K562 (cell line): ENCODE measurements at regions not wholly inside any gene's neighbourhood (a gene's known extent, or its start where the extent isn't known, plus 50 kb on each side); places are given as distances from the start of the nearest gene placed in this dataset.

Experiments used
- ATAC-seq: fragments of 200-7000 bp; cut with Tn5 transposase; 3 replicates; pipeline ENCODE4 v1.9.1; 2020; ENCODE audit warnings: moderate library complexity
- BruUV-seq: library from RNA; stranded (reverse); fragments of 400-500 nt; replicated peaks from 2 replicates; lab custom pipeline; 2021; lab: Mats Ljungman, UMichigan
- CTCF ChIA-PET: fragments of 300-600 bp; formaldehyde crosslinking; extraction: SDS; loops from one replicate; lab custom pipeline; 2021; ENCODE audit warnings: low intra/inter-chr PET ratio; lab: Yijun Ruan, JAX
- POLR2A ChIA-PET: fragments of 300-600, 350-650 bp; sonication (Branson Sonifier 250); formaldehyde crosslinking; extraction: SDS; loops from one replicate; lab custom pipeline; 2021; ENCODE audit warnings: antibody characterized with exemption, inconsistent platforms; lab: Yijun Ruan, JAX
- DNase-seq, 4 experiments: peaks; one replicate each; pipeline versions ENCODE4 v3.0.0 to v3.0.0-alpha.2; 2011 to 2018; ENCODE audit warnings: low spot score in 3 of 4, mixed read lengths in 3 of 4; ENCODE audit errors: extremely low read depth in 1 of 4
- FAIRE-seq: peaks from 2 replicates; lab custom pipeline; 2011; peaks lifted over from hg19 to GRCh38; lab: Jason Lieb, UNC
- H2AFZ ChIP-seq: 2 replicates; pipeline ENCODE4 v1.6.0; 2011; ENCODE audit warnings: low read depth, low read length, control low read depth, inconsistent platforms
- H3K27ac ChIP-seq: fragments of 200-600 bp; 3 replicates; pipeline ENCODE4 v1.8.0; 2011; ENCODE audit warnings: low read depth, mild to moderate bottlenecking, control low read depth, inconsistent platforms, low read length, moderate library complexity, mixed read lengths; ENCODE audit errors: extremely low read depth
- H3K27me3 ChIP-seq, 2 experiments: fragments of 300-600 bp in 1 of 2; 2 replicates in 1 of 2; 3 replicates in 1 of 2; pipeline versions ENCODE4 v1.6.0 to v1.8.0; 2011; ENCODE audit warnings: inconsistent platforms in 2 of 2, low read length in 2 of 2, mild to moderate bottlenecking in 1 of 2, mixed read lengths in 1 of 2, moderate library complexity in 1 of 2; ENCODE audit not compliant: control insufficient read depth in 2 of 2, insufficient read depth in 2 of 2
- H3K36me3 ChIP-seq: fragments of 300-600 bp; 3 replicates; pipeline ENCODE4 v1.8.0; 2011; ENCODE audit warnings: mild to moderate bottlenecking, low read length, inconsistent platforms; ENCODE audit not compliant: control insufficient read depth, insufficient read depth
- H3K4me1 ChIP-seq, 2 experiments: fragments of 200-600 bp in 1 of 2; replicated peaks in 1 of 2; 2 replicates in 1 of 2; 3 replicates in 1 of 2; pipeline versions ENCODE4 v1.5.1 to v1.8.0; 2011; ENCODE audit warnings: inconsistent platforms in 2 of 2, low read length in 2 of 2, mild to moderate bottlenecking in 1 of 2, mixed read lengths in 1 of 2, moderate library complexity in 1 of 2; ENCODE audit not compliant: control insufficient read depth in 2 of 2, insufficient read depth in 2 of 2
- H3K4me2 ChIP-seq: 2 replicates; pipeline ENCODE4 v1.6.1; 2011; ENCODE audit warnings: low read length, control low read depth, inconsistent platforms, mixed read lengths; ENCODE audit not compliant: insufficient read depth
- H3K4me3 ChIP-seq: fragments of 200-600 bp; sonication (generic), shearing (Covaris generic); 2 replicates; pipeline ENCODE4 v1.5.1; 2016; ENCODE audit warnings: control low read depth, inconsistent platforms
- H3K79me2 ChIP-seq: fragments of 200-600 bp; 3 replicates; pipeline ENCODE4 v1.8.0; 2011; ENCODE audit warnings: low read length, inconsistent platforms; ENCODE audit not compliant: control insufficient read depth, insufficient read depth
- H3K9ac ChIP-seq, 2 experiments: 2 replicates each; pipeline versions ENCODE4 v1.6.0 to v1.6.1; 2011; ENCODE audit warnings: low read depth in 2 of 2, low read length in 2 of 2, control low read depth in 1 of 2, inconsistent platforms in 1 of 2, mild to moderate bottlenecking in 1 of 2, mixed read lengths in 1 of 2; ENCODE audit not compliant: insufficient read depth in 1 of 2
- H3K9me1 ChIP-seq: one replicate; pipeline ENCODE4 v1.6.0; 2011; ENCODE audit warnings: inconsistent platforms, mild to moderate bottlenecking, low read length, moderate library complexity; ENCODE audit not compliant: control insufficient read depth, insufficient read depth
- H3K9me3 ChIP-seq: replicated peaks from 2 replicates; pipeline ENCODE4 v1.5.1; 2011; ENCODE audit warnings: low read depth, low read length, inconsistent platforms; ENCODE audit not compliant: control insufficient read depth, insufficient read depth
- H4K20me1 ChIP-seq: replicated peaks from 2 replicates; pipeline ENCODE4 v1.6.1; 2011; ENCODE audit warnings: low read length, inconsistent platforms, mixed read lengths; ENCODE audit not compliant: control insufficient read depth, insufficient read depth
- CHD4 ChIP-seq: fragments of 200-600 bp; sonication (generic); IDR thresholded peaks from 3 replicates; pipeline ENCODE4 v1.6.1; 2012; ENCODE audit warnings: low read depth, mild to moderate bottlenecking, mixed read lengths, low read length, inconsistent platforms; ENCODE audit not compliant: insufficient read depth, insufficient replicate concordance, poor library complexity, severe bottlenecking
- ELF2 ChIP-seq: fragments of 250-450 bp; sonication (Bioruptor Pico); IDR thresholded peaks from 2 replicates; pipeline ENCODE4 v1.5.0; 2021; ENCODE audit warnings: mild to moderate bottlenecking
- GABPB2 ChIP-seq: fragments of 250-450 bp; sonication (Bioruptor Pico); conservative IDR thresholded peaks from 2 replicates; pipeline ENCODE4 v1.5.1; 2021; ENCODE audit warnings: mild to moderate bottlenecking
- MCM2 ChIP-seq: fragments of 450-650 bp; IDR thresholded peaks from 2 replicates; pipeline ENCODE4 v1.6.1; 2017; ENCODE audit warnings: low read depth, mild to moderate bottlenecking
- NCOR1 ChIP-seq: fragments of 450-650 bp; IDR thresholded peaks from 2 replicates; pipeline ENCODE4 v1.6.1; 2016; ENCODE audit warnings: mild to moderate bottlenecking, moderate library complexity
- NR2F6 ChIP-seq: fragments of 450-650 bp; formaldehyde crosslinking; IDR thresholded peaks from 2 replicates; pipeline ENCODE4 v1.4.0; 2020; ENCODE audit warnings: mild to moderate bottlenecking
- POLR2A ChIP-seq: fragments of 450-650 bp; conservative IDR thresholded peaks from 2 replicates; pipeline ENCODE4 v1.6.1; 2016
- PTBP1 ChIP-seq: fragments of 200-400 bp; formaldehyde crosslinking; IDR thresholded peaks from 2 replicates; pipeline ENCODE4 v1.6.1; 2017; ENCODE audit warnings: low read depth, low read length
- STAG1 ChIP-seq: sonication (generic); formaldehyde crosslinking; IDR thresholded peaks from 2 replicates; pipeline ENCODE4 v1.5.0; 2020; ENCODE audit warnings: missing genetic modification reagents, borderline replicate concordance
- ZBED1 ChIP-seq: IDR thresholded peaks from 2 replicates; pipeline ENCODE4 v1.6.1; 2014
- ZNF696 ChIP-seq: fragments of 250-450 bp; sonication (Bioruptor Pico); conservative IDR thresholded peaks from 2 replicates; pipeline ENCODE4 v1.4.0; 2020; ENCODE audit warnings: mild to moderate bottlenecking, moderate library complexity
- WGBS: fragments of 100-300 bp; shearing (Covaris generic); methylation state at CpG from one replicate; pipeline ENCODE4 v1.1.6; 2016; ENCODE audit warnings: low coverage, mixed read lengths; ENCODE audit not compliant: insufficient coverage; ENCODE audit errors: missing lambda C conversion rate; 5-methylcytosine and 5-hydroxymethylcytosine counted together
- in situ Hi-C: fragments of 300-500 bp; cut with MboI; formaldehyde crosslinking; loops from 4 replicates; pipeline ENCODE4 v1.15.0; 2018; ENCODE audit warnings: inconsistent platforms, mixed read lengths
- intact Hi-C: fragments of 100-400 bp; cut with micrococcal nuclease; formaldehyde crosslinking; loops from 2 replicates; pipeline ENCODE4 v1.14.2; 2022
- TF ChIP-seq, protein P1 (sequence below): fragments of 250-450 bp; sonication (Bioruptor Pico); IDR thresholded peaks from 2 replicates; pipeline ENCODE4 v1.8.0; 2022; ENCODE audit warnings: moderate library complexity, mild to moderate bottlenecking, inconsistent platforms
- TF ChIP-seq, protein P2 (sequence below): sonication (generic); formaldehyde crosslinking; IDR thresholded peaks from 2 replicates; pipeline ENCODE4 v1.8.1; 2023; ENCODE audit warnings: missing genetic modification reagents, mild to moderate bottlenecking, borderline replicate concordance

DNA sequence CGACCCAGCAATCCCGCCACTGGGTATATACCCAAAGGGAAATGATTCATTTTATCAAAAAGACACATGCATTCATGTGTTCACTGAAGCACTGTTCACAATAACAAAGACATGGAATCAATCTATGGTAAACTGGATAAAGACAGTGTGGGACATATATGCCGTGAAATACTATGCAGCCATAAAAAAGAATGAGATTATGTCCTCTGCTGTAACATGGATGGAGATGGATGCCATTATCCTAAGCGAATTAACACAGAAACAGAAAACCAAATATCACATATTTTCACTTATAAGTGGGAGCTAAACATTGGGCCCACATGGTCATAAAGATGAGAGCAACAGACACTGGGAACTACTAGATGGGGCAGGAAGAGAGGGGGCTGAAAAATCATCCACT, 345.0 kb downstream of the UQCRFS1 start:
- Histone ChIP-seq H3K9me1 (no peaks in the 10 kb centered on the region), H3K9ac (no peak overlapping the region), H3K9me3 (no peaks in the 10 kb centered on the region), H3K4me3 (no peak overlapping the region), H3K36me3 (no peaks in the 10 kb centered on the region), H2AFZ (no peak overlapping the region), H4K20me1 (no peaks in the 10 kb centered on the region), H3K4me2 (no peak overlapping the region), H3K27me3 (peaks cover 0 to 12% of the 10 kb centered on the region in 2 experiments; a peak in 2 of 5 replicates), H3K27ac (no peak overlapping the region), H3K4me1 (no peaks in the 10 kb centered on the region), H3K79me2 (no peaks in the 10 kb centered on the region)
- FAIRE-seq (no peak), DNase-seq (no peak), ATAC-seq (no peak)
- ChIA-PET CTCF (no interaction called here), POLR2A (no interaction called here)
- intact Hi-C loops = no loop called here
- in situ Hi-C loops = no loop called here
- BruUV-seq = no TSS peak
- TF ChIP-seq ZBED1 = no peak
- no peak for TF ChIP-seq CHD4
- no peak for TF ChIP-seq PTBP1
- no peak for TF ChIP-seq GABPB2 (CRISPR knock-in tag)
- TF ChIP-seq POLR2A = no peak
- TF ChIP-seq, protein P1, sequence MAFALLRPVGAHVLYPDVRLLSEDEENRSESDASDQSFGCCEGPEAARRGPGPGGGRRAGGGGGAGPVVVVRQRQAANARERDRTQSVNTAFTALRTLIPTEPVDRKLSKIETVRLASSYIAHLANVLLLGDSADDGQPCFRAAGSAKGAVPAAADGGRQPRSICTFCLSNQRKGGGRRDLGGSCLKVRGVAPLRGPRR (CRISPR knock-in tag) = no peak
- TF ChIP-seq, protein P2, sequence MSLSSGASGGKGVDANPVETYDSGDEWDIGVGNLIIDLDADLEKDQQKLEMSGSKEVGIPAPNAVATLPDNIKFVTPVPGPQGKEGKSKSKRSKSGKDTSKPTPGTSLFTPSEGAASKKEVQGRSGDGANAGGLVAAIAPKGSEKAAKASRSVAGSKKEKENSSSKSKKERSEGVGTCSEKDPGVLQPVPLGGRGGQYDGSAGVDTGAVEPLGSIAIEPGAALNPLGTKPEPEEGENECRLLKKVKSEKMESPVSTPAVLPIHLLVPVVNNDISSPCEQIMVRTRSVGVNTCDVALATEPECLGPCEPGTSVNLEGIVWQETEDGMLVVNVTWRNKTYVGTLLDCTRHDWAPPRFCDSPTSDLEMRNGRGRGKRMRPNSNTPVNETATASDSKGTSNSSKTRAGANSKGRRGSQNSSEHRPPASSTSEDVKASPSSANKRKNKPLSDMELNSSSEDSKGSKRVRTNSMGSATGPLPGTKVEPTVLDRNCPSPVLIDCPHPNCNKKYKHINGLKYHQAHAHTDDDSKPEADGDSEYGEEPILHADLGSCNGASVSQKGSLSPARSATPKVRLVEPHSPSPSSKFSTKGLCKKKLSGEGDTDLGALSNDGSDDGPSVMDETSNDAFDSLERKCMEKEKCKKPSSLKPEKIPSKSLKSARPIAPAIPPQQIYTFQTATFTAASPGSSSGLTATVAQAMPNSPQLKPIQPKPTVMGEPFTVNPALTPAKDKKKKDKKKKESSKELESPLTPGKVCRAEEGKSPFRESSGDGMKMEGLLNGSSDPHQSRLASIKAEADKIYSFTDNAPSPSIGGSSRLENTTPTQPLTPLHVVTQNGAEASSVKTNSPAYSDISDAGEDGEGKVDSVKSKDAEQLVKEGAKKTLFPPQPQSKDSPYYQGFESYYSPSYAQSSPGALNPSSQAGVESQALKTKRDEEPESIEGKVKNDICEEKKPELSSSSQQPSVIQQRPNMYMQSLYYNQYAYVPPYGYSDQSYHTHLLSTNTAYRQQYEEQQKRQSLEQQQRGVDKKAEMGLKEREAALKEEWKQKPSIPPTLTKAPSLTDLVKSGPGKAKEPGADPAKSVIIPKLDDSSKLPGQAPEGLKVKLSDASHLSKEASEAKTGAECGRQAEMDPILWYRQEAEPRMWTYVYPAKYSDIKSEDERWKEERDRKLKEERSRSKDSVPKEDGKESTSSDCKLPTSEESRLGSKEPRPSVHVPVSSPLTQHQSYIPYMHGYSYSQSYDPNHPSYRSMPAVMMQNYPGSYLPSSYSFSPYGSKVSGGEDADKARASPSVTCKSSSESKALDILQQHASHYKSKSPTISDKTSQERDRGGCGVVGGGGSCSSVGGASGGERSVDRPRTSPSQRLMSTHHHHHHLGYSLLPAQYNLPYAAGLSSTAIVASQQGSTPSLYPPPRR (CRISPR knock-in tag) = no peak
- no peak for TF ChIP-seq STAG1 (CRISPR knock-in tag)
- no peak for TF ChIP-seq NCOR1
- no peak for TF ChIP-seq ELF2 (CRISPR knock-in tag)
- TF ChIP-seq NR2F6 (CRISPR knock-in tag) = no peak
- TF ChIP-seq ZNF696 (CRISPR knock-in tag) = no peak
- no peak for TF ChIP-seq MCM2
- TF ChIP-seq, all 486 proteins: peak for 0
- 0% methylated on average over 4 of the region's 4 CpGs for WGBS
